Right lobe of liver (tissue), 4 donors: ENCODE measurements at regions not wholly inside any gene's neighbourhood (a gene's known extent, or its start where the extent isn't known, plus 50 kb on each side); places are given as distances from the start of the nearest gene placed in this dataset.

ENCODE experiments used
- CTCF ChIP-seq, 4 donors: fragments of 200-600 bp in 3 of 4; fragments of 450-650 bp in 1 of 4; IDR thresholded peaks; one replicate each; pipeline versions ENCODE4 v1.5.1 to v1.8.0; 2016 to 2022; ENCODE audit warnings: antibody characterized with exemption in 4 of 4, mild to moderate bottlenecking in 2 of 4
- POLR2A ChIP-seq: fragments of 450-650 bp; IDR thresholded peaks from one replicate; pipeline ENCODE4 v1.6.1; 2017; ENCODE audit warnings: antibody characterized with exemption, mild to moderate bottlenecking
- donor health status: DM: no; HTN: no; CAD: no.
- donor health status: DM: no; HTN: no; CAD: no.
- donor health status: DM: no; HTN: yes; CAD: no.

- TF ChIP-seq POLR2A (no peak), CTCF (IDR thresholded peaks at IDR 0.05) (no peak)
Measured at GRCh38 chr7:125559921-125560320, 630.3 kb upstream of the POT1 start.
